Stimulated activated CD8-positive, alpha-beta memory T cell treated with anti-CD3 and anti-CD28 coated beads, Interleukin-12 subunit alpha, Interleukin-12 subunit beta, amount 100 ng/mL, for 24 hours (primary cell): ENCODE measurements at regions not wholly inside any gene's neighbourhood (a gene's known extent, or its start where the extent isn't known, plus 50 kb on each side); places are given as distances from the start of the nearest gene placed in this dataset.

Source experiments
- DNase-seq: peaks from one replicate; pipeline ENCODE4 v3.0.0-alpha.2; 2020; ENCODE audit errors: extremely low read depth

- no peak for DNase-seq
Measured at GRCh38 chr2:144215207-144215606, 304.7 kb downstream of the ZEB2 start.

- DNase-seq = no peak
Measured at GRCh38 chr2:144213797-144214196, 306.1 kb downstream of the ZEB2 start.

GRCh38 chr2:144211826-144212225 lies 308.1 kb downstream of the ZEB2 start:
- no peak for DNase-seq

GRCh38 chr2:144211065-144211464 lies 308.9 kb downstream of the ZEB2 start:
- DNase-seq = no peak

GRCh38 chr2:144210076-144210475 lies 309.8 kb downstream of the ZEB2 start:
- DNase-seq = no peak

- no peak for DNase-seq
Measured at GRCh38 chr2:144208924-144209323, 311.0 kb downstream of the ZEB2 start.

- DNase-seq = no peak
Measured at GRCh38 chr2:144206019-144206418, 313.9 kb downstream of the ZEB2 start.

- DNase-seq = no peak
Measured at GRCh38 chr2:144201868-144202468, 318.0 kb downstream of the ZEB2 start.

GRCh38 chr2:144201126-144201525 lies 318.8 kb downstream of the ZEB2 start:
- DNase-seq = no peak

GRCh38 chr2:144198116-144198515 lies 321.8 kb downstream of the ZEB2 start:
- DNase-seq = no peak

GRCh38 chr2:144194326-144195071 lies 325.4 kb downstream of the ZEB2 start:
- DNase-seq = no peak

- DNase-seq = no peak
Measured at GRCh38 chr2:144190908-144191605, 328.9 kb downstream of the ZEB2 start.

- peak; percentile 54 for DNase-seq
Measured at GRCh38 chr2:144183727-144184126, 336.2 kb downstream of the ZEB2 start.

GRCh38 chr2:144181001-144181400 lies 338.9 kb downstream of the ZEB2 start:
- no peak for DNase-seq

- DNase-seq = no peak
Measured at GRCh38 chr2:144180131-144180530, 339.8 kb downstream of the ZEB2 start.

GRCh38 chr2:144170179-144170578 lies 349.7 kb downstream of the ZEB2 start:
- DNase-seq = no peak

- no peak for DNase-seq
Measured at GRCh38 chr2:144166743-144167142, 353.2 kb downstream of the ZEB2 start.

GRCh38 chr2:144165599-144166250 lies 354.2 kb downstream of the ZEB2 start:
- no peak for DNase-seq

- no peak for DNase-seq
Measured at GRCh38 chr2:144163592-144163991, 356.3 kb downstream of the ZEB2 start.

GRCh38 chr2:144162652-144163051 lies 357.3 kb downstream of the ZEB2 start:
- no peak for DNase-seq

- DNase-seq = no peak
Measured at GRCh38 chr2:144161061-144161460, 358.9 kb downstream of the ZEB2 start.

GRCh38 chr2:144159240-144159639 lies 360.7 kb downstream of the ZEB2 start:
- no peak for DNase-seq
